ENCODE measurements at regions not wholly inside any gene's neighbourhood (a gene's known extent, or its start where the extent isn't known, plus 50 kb on each side); places are given as distances from the start of the nearest gene placed in this dataset.

DNA sequence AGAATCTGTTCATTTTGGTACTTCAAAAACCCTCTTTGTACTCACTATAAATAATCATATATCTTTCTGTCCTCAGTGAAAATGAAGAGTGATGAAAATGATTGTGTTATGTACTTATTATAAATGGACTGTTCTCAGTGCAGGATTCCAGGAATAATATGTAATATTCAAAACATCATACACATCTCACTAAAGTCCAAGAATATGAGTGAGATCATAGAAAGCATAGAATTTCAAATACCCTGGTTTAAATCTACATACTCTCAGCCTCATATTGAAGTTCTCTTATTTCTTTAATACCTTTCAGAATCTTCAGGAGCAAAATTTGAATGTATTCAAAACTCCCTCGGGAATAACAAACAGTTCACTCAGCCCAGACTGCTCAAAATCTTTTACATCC is 868.0 kb downstream of the SLITRK6 start:
- no peak for DNase-seq

DNA sequence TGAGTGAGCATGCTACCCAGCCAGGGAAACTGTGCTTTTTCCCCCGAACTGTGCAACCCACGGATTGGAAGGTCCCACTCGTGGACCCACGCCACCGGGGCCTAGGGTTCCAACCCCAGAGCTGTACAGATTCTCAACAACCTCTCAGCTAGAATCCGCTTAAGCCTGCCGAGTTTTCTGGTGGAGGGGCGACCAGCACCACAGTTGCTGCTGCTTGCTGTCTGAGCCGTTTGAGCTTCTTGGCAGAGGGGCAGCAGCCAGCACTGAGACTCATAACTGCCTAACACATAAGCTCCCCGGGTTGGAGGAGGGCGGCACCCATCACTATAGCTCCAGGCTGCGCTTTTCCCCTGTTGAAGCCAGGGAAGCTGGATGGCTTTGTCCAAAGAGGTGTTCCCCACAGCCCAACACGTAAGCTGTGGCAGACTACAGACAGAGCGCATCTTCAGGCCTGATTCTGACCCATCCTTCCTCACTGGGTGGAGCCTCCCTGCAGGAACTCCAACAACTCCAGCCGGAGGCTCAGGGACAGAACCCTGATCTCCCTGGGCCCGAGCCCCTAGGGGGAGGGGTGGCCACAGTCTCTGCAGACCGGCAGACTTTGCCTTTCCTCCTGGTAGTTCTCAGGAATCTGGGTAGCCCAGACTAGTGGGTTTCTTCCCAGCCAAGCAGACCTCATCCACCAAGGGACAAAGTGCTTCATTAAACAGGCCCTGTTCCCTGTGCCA is 871.6 kb downstream of the SLITRK6 start:
- no peak for DNase-seq

GRCh38 chr13:84925443-84925842 is 873.8 kb downstream of the SLITRK6 start:
- DNase-seq, result no peak

- DNase-seq, result no peak
Measured at GRCh38 chr13:84923831-84924230, 875.4 kb downstream of the SLITRK6 start.

GRCh38 chr13:84917252-84917878 is 881.9 kb downstream of the SLITRK6 start:
- DNase-seq, result no peak

- DNase-seq, result peak; percentile 53
Measured at GRCh38 chr13:84912720-84913119, 886.5 kb downstream of the SLITRK6 start.

DNA sequence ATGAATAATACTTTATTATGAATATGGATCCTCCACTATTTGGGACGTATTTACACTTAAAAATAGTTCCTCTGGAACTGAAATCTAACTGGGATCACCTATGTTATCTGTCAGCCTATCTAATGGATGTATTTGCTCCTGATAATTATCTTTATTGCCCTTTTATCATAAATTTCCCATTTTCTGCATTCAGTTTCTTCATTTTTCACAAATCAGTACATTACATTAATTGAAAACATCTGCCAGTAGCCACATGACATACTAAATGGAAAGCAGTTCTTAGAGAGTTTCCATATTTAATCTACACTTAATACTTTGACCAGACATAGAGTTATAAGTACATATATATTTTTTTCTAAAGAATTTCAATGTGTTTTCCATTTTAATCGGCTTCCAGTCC is 888.8 kb downstream of the SLITRK6 start:
- DNase-seq, result no peak

GRCh38 chr13:84903391-84903790 is 895.8 kb downstream of the SLITRK6 start:
- DNase-seq, result no peak

DNA sequence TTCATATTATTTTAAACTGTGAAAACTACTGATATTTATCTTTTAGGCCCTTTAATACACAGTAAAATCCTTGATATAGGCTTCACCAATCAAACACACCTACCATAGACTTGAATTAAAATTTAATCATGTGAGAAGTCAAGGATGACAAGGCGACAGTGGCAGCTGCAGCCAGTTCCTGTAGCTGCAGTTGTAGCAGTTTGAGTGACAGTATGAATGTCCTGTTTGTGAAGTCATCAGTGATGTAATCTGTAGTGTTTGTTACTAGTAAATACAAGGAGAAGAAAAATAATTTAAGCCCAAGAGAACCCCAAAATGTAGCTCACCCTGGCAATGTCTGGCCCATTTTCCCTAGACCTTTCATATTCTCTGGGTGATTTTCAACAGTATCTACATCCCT is 897.0 kb downstream of the SLITRK6 start:
- no peak for DNase-seq

DNA sequence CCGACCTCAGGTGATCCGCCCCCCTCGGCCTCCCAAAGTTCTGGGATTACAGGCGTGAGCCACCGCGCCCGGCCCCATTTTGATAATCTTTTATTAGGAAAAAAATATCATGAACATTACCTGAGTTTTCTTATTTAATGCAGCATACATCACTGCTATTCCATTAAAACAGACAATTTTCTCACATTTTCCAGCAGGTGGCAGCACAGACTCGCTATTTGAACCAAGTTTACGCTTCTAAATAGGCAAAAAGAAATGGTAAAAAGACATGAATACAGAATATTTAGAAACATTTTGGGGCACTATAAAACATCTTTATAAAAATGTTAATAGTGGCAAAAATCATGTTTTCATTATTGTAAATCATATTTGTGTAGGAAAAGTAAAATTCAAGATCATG is 903.1 kb downstream of the SLITRK6 start:
- no peak for DNase-seq

- DNase-seq, result no peak
Measured at GRCh38 chr13:84894749-84895148, 904.5 kb downstream of the SLITRK6 start.

DNA sequence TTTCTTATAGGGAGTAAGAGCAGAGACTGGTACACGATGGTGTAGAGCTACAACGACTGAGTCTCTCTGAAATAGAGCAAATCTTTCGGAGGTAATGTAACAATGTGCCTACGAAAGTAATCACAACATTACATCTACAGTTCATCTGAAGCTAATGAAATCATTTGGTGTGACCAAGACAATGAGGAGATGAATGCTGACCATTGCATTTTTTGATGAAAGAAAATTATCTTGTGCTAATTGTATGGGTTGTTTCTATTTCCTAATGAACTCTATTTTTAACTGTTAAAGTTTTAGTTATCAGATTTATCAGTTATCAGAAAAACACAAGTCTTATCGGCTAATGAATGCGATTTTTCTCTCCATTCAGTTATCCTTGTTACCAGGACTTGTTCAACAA is 913.4 kb downstream of the SLITRK6 start:
- no peak for DNase-seq

- DNase-seq, result no peak
Measured at GRCh38 chr13:84873951-84874350, 925.3 kb downstream of the SLITRK6 start.

- DNase-seq, result no peak
Measured at GRCh38 chr13:84870190-84870589, 929.0 kb downstream of the SLITRK6 start.

DNA sequence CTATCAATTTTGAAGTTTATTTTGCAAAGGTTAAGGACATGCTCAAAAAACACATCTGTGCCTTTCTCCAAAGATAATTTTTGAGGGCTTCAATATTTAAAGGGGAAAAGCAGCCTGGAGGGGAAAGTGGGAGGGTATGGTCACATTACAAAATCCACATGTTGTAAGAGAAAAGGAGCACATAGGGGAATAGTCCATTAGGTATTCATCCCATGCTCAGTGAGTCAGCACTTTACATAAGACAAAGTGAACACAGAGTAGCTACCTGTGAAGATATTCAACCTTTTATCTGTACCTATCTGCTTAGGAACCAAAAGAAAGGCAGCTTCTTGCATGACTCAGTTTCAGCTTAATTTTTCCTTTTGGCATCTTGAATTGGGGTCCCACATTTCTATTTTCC is 932.0 kb downstream of the SLITRK6 start:
- no peak for DNase-seq

- DNase-seq, result no peak
Measured at GRCh38 chr13:84865783-84866221, 933.4 kb downstream of the SLITRK6 start.

DNA sequence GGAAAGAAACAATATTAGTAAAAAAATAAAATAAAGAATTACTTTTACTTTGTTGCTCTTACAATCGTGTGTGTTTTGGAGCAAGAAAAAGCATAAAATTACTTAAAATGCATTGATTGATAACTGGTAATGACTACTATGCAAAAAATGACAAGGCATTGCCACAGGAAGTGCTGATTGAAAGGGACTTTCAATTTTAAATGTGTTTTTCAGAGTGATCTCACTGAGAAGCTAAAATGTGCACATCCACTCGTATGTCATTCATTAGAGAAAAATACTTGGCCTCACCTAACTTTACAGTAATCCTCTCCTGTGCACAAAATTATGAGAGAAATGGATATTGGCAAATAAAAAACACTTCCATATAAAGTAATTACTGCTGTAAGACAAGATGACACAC is 934.9 kb downstream of the SLITRK6 start:
- no peak for DNase-seq

DNA sequence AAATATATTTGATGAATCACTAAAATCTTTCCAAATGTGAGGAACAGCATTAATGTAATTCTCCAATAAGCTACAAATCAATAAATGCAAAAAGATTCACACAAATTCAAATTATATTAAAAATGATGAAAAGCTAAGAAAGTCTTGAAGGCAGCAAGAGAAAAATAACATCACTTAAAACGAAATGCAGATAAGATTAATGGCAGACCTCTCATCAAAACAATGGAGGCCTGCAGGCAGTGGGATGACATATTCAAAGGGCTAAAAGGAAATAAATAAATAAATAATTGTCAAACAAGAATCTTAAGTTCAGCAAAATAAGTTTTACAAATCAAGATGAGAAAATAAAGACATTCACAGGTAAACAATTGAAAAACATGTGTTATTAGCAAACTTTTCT is 952.1 kb downstream of the SLITRK6 start:
- no peak for DNase-seq

GRCh38 chr13:84845907-84846619 is 953.2 kb downstream of the SLITRK6 start:
- no peak for DNase-seq

GRCh38 chr13:84844473-84844872 is 954.7 kb downstream of the SLITRK6 start:
- DNase-seq, result no peak

DNA sequence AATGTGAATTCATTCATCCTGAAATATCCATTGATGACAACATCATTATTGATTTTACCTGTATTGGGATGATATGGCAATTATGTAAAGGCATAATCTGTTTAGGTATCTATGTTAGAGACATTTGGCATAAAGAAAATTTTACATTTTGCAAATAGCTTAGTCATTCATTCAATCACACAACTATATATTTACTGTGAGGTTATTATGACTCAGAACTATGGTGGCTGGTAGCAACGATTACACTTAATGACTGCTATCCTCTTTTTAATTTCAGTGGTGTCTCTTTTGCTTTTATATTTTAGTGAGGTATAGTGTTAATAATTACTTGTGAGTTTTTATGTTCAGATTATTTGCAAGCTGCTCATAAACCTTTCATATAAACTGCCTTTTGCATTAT is 955.9 kb downstream of the SLITRK6 start:
- no peak for DNase-seq

- DNase-seq, result no peak
Measured at GRCh38 chr13:84834201-84834600, 951.9 kb upstream of the SLITRK1 start.

GRCh38 chr13:84831666-84832657 is 949.7 kb upstream of the SLITRK1 start:
- no peak for DNase-seq

Data from NCI-H1048 (cell line).